CD4-positive, alpha-beta T cell treated with Interleukin-12 subunit alpha and Interleukin-12 subunit beta, for 1 hour (primary cell): ENCODE measurements at regions not wholly inside any gene's neighbourhood (a gene's known extent, or its start where the extent isn't known, plus 50 kb on each side); places are given as distances from the start of the nearest gene placed in this dataset.
"Not testable (repeated sequence)": the region's sequence is repeated elsewhere in the genome, so short reads cannot be mapped to it uniquely, and the experiment has no call there.

Experiments
- DNase-seq: peaks from one replicate; pipeline ENCODE4 v3.0.0-alpha.2; 2020

DNA sequence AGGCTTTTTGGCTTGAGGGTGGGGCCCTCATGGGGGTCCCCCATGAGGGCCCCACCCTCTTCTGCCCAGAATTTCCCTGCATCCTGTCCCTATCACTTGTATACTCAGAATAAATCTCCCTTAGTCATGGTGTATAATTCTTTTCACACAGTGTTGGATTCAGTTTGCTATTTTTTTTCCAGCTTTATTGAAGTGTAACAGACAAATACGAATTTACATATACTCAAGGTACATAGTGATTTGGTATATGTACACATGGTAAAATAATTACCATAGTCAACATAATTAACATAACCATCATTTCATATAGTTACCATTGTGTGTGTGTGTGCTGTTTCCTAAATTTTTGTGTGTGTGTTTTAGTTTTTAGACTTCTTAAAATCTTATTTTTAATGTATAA lies 289.4 kb downstream of the CNTNAP3B start:
- DNase-seq = not testable (repeated sequence)

DNA sequence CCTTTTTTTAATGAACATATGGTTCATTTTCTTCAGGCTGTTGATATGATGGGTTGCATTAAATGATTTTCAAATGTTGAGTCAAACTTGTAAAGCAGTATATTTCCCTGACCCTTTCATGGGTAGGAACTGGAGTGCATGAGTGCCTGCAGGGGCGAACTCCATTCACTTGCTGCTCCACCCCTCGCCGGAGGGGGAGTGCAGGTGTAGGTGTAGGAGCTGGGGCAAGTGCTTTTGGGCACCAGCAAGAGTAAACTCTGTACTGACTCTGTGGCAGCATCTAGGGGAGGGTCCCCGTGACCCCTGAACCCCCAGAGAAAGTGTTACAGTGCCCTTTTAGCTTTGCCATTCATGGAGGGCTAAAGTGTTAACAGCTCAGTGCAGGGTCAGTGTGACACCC lies 290.3 kb downstream of the CNTNAP3B start:
- not testable (repeated sequence) for DNase-seq

DNA sequence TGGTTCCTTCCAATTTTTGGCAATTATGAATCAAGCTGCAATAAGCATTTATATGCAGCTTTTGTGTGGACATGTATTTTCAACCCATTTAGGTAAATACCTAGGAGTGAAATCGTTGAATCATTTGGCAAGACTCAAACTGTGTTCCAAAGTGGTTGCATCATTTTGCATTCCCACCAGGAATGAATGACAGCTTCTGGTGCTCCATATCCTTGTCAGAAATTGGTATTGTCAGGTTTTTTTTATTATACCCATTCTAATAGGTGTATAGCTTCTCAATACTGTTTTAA lies 290.7 kb downstream of the CNTNAP3B start:
- not testable (repeated sequence) for DNase-seq

DNA sequence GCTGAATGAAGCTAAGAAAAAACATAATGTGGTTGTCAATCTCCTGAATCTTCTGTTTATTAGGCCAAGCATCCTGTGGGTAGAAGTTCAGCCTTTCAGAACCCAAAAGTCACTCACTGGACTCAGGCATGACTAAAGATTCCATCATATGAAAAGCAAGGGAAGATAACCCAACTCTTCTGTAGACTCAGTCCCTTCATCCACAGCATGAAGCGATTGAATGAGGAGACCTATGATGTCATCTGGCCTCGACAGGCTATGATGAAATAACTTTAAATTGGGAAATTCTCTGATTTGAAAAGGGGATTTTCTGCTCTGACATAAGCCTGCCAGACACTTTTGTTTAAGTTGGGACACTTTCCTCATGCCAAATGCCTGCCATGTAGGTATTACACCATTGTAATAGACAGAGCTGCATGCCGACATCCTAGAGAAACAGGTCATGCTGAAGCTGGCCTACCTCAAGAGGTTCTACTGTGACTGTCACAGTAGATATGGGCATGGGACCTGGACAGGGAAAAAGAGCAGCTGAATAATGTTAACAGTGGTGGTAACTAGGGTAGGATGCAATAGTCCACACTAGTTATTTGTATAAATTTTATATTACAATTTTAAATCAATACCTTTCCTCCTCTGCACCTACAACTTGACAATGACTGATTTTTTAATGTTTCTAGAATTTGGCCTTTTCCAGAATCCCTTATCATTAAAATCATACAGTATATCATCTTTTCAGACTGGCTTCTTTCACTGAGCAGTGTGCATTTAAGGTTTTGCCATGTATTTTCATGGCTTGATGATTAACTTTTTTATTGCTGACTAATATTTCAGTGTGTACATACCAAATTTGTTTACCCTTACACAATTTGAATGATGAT lies 291.3 kb downstream of the CNTNAP3B start:
- DNase-seq = not testable (repeated sequence)

DNA sequence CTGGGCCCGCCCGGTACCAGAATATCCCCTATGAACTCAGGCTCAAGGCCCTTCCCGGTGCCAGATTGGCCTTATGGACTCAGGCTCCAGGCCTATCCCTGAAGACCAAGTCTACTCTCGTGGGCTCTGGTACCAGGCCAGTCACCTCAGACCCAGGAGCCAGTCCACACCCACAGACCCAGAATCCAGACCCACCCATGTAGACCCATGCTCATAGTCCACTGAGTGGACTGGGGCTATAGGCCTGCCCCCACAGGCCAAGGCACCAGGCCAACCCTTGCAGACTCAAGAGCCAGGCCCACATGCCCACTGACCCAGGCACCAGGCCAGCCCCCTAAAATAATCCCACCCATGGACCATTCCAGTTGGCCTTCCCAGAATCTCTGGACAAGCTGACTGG lies 296.1 kb downstream of the CNTNAP3B start:
- DNase-seq = not testable (repeated sequence)

DNA sequence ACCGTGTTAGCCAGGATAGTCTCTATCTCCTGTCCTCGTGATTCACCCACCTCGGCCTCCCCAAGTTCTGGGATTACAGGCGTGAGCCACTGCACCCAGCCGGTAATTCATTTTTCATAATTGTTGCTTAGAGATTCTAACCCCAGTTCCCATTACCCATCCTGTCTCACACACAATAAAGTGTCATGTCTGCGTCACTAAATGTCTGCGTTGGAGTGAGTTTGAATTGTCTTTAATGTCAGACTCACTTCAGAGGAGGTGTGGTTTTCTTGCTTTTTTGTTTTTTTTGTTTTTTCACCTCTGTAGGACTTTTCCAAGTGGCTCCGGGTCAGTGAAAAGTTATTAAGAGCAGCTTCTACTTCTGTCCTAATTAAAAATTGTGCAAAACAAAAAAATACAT lies 304.5 kb downstream of the CNTNAP3B start:
- not testable (repeated sequence) for DNase-seq

DNA sequence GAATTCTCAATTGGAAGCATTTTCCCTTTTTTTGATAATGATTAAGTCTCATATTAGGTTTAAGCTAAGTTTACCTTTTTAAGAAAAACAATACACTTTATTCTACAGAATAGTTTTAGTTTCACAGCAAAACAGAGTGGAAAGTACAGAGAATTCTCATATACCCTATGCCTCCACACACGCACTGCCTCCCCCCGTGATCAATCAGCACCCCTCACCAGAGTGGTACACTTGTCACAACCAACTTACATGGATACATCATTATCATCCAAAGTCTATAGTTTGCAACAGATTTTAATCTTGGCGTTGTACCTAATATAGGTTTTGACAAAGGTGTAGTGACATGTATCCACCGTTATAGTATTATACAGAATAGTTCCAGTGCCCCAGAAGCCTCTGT lies 326.5 kb downstream of the CNTNAP3B start:
- DNase-seq = not testable (repeated sequence)

DNA sequence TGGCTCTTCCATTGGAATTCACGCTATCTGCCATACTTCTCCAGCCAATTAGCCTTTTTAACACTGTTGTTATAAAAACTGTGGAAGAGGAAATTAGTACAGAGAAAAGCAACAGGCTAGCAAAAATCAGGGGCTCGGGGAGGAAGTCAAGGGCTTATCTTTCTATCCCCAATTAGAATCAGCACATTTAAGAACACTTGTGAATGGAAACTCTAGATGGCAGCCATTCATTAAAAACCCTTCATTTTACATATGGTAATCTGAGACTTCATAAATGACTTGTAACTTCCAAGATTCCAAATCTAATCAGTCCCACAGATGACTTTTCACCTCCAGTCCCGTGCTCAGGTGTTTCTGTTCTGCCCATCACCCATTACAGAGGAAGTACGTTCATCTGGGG lies 330.5 kb downstream of the CNTNAP3B start:
- not testable (repeated sequence) for DNase-seq

DNA sequence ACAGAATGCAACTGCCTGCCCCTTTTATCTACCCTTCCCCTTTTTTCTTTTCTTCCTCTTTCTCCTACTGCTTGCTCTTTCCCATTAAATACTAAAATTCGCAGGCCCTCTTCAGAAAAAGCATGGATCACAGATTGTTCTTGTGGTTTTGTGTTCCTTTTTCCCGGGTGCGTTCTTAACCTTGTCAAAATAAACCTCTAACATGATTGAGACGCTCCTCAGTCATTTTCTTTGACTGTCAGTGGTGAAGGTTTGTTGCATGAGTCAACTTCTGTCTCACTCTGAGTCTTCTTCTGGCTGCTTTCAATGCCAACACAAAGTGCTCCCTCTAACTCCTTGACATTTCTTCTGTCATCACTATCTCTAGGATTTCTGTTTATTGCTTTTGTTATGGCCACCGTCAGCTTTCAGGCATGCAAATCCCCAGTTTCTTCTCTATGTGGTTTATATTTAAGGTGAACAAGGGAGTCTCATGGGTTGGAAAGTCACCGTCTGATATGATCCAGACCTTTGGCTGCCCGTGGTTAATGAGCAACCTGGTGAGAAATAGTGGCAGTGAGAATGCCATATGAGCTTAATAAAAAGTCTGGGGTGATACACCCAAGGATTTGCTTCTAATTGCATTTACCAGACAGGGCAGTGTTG lies 338.4 kb downstream of the CNTNAP3B start:
- not testable (repeated sequence) for DNase-seq

DNA sequence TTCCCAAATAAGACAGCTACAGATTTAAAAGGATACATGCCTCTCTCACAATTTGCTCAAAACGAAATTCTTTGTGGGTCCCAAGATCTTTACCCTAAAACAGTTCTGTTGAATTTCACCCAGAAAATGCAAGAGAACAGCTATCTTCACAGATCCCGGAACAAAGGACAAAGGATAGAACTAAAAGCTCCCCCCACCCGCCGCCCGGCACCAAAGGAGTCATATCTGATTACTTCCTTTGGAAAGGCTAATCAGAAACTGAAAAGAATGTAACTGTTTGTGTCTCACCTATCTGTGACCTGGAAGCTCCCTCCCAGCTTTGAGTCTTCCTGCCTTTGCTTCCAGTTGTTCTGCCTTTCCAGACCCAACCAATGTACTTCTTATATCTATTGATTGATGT lies 339.2 kb downstream of the CNTNAP3B start:
- DNase-seq = not testable (repeated sequence)

DNA sequence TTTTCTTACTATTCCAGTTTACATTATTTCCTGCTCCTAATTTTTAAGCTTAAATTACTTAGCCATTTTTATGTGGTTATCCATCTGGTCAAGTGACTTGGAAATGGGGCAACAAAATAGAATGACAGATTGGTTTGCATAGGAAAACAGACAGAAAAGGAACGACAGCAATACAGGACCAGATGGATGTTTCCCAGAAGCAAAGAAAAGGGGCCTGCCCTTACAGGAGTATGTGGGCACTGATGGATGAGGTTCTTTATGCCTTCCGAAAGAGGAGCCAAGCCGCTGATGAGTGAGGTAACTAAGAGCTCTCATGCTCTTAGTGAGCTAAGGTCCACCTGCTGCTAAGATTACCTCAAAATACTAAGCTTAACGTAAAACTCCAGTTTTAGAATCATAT lies 339.8 kb downstream of the CNTNAP3B start:
- DNase-seq = not testable (repeated sequence)

DNA sequence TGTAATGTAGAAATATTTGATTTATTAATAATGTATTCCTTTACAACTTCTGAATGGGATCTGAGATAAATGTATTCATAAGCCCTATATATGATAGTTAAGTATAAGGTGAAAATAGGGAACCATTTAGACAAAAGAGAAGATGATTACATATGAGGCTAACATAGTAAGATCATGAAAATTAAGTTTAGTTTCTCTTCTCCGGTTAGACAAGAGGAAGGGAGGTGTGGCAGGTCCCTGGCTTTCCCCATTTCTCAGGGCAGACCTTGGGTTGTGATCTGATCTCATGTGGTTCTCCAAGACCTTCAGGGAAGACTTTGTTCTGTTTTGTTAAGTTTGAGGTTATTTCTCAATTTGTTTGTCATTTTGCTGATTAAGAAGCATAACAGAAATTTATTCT lies 341.3 kb downstream of the CNTNAP3B start:
- not testable (repeated sequence) for DNase-seq

DNA sequence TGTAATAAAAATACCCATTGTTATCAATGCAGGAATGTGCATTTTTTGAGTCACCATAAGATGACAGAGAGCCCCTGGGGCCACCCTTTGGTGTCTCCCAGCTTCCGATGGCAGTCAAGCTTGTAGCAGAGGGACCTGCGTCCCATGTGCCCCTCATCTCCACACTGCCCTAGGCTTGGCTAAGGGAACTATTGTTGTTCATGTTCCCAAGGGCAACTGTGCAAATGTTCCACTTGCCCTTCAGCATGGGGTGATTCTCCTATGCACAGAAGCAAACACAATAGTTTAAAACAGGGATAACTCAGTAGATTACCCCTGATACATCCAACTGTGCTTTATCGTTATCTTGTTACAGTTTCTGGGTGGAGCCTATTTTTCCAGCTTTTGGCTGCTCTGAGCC lies 342.0 kb downstream of the CNTNAP3B start:
- DNase-seq = not testable (repeated sequence)

DNA sequence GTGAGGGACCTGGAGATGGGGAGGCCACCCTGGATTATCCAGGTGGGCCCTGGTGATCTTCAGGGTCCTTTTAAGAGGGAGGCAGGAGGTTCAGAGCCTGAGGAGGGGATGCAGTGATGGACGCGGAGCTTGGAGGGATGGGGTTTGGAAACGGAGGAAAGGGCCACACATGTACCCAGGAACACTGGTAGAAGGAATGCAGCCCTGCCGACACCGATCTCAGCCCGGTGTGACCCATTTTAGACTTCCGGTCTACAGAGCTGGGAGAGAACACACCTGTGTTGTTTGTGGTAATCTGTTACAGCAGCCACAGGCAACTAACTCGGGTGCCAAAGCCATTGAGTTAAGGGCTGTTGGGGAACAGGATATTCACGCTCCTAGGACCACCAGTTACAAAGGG lies 345.2 kb downstream of the CNTNAP3B start:
- not testable (repeated sequence) for DNase-seq

DNA sequence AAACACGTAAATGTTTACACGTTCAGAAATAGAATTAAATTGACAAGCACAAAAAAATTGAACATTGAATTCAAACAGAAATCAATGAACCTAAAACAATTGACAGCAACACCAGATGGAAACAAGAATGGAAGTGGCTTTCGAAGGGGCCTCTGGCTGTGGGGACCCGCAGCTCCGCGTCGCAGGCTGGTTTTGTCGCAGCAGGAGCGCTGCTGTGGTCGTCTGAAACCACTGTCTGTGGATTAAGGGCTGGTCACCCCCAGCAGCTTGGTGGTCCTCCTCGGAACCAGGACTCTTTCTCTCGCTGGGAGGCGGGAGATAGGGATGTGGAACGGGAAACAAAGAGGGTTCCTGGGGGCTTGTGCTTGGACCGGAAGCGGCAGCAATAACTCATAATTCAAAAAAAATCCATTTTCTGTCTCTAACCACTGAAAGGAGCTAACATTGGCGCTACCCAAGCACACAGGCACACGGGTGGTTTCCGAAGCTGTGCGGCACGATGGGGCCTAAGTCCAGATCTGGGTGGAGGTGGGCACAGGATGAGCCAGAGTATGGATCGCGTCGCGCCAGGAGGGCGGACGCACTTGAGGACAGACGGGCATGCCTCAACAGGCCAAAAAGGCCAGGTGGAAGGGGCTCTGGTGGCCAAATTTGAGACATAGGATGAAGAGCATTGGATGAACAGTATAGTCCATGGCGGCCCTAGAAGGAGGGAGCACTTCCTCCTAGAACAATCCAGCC lies 346.0 kb downstream of the CNTNAP3B start:
- not testable (repeated sequence) for DNase-seq

DNA sequence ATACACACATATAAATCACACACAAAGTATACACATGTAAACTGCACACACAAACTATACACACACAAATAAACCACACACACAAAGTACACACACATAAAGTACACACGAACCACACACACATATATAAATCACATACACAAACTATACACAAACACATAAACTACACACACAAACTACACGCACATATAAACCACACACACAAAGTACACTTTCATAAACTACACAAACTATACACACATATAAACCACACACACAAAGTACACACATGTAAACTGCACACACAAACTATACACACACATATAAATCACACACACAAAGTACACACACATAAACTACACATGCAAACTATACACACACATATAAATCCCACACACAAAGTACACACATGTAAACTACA lies 347.3 kb downstream of the CNTNAP3B start:
- DNase-seq = not testable (repeated sequence)

DNA sequence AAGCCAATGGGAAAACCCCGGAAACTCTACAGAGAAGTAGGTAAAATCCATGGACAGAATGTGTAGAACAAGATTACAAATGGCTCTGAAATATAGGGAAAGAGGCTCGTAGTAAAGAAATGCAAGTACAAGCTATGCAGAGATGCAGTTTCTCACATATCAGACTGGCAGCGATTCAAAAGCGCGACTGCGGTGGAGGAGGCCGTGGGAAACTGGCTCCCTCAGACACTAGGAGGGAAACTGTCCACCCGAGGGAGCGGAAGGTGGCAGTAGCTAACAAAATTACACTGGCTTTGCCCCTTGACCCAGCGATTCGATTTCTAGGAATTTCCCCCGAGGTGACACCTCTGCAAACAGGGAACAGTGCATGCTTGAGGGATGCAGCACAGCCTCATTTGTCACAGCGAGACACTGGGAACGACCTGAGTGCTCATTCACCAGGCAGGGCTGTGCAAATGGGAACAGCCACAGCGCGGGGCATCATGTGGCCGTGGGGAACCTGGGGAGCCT lies 349.3 kb downstream of the CNTNAP3B start:
- not testable (repeated sequence) for DNase-seq

DNA sequence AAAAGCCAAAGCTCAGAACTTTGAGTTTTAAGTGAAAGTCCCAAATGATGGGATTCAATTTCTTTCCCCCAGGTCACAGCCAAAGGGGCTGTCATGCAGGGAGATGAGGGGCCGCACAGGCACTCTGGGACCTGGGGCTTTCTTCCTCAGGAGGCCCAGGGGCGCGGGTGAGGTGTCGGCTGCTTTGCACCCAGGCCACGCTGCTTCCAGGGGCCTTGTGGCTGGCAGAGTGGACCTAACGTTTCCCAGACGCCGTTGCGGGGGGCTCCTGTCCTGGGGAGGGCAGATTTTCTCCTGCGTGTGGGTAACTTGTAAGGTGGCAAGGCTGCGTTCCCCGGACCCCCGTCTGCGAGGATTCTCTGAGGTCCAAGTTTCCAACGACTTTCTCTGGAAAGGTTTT lies 350.0 kb downstream of the CNTNAP3B start:
- DNase-seq = not testable (repeated sequence)

DNA sequence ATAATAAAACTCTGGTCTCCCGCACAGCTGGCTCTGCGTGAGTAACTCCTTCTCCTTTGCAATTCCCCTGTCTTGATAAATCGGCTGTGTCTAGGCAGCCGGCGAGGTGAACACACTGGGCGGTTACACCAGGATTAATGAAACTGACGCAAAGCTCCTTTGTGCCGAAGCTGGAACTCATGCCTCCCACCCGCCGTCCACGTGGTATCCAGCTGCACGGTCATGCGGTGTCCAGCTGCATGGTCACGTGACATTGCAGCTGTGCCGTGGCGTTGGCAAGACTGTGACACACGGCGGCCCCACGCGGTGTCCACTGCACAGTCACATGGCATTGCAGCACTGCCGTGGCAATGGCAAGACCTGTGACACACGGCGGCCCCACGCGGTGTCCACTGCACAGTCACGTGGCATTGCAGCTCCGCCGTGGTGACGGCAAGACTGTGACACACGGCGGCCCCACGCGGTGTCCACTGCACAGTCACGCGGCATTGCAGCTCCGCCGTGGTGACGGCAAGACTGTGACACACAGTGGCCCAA lies 350.6 kb downstream of the CNTNAP3B start:
- DNase-seq = not testable (repeated sequence)

DNA sequence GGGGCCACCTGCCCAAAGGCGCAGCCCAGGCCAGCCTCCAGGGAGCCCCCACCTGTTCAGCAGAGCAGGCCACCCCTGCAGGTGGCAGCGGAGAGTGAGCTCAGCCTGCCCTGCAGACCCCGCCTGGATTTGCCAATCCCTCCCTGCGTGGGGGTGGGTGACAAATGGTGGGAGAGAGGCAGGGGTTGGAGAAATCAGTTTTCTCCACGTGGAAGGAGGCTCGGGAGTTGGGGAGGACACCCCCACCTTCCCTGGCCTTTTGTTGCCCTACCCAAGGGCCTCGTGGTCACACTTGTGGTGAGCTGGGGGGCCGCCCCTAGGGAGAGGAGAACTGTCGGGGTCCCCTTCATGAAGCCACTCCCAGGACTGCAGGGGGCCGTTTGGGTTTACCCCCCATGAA lies 351.7 kb downstream of the CNTNAP3B start:
- DNase-seq = not testable (repeated sequence)

DNA sequence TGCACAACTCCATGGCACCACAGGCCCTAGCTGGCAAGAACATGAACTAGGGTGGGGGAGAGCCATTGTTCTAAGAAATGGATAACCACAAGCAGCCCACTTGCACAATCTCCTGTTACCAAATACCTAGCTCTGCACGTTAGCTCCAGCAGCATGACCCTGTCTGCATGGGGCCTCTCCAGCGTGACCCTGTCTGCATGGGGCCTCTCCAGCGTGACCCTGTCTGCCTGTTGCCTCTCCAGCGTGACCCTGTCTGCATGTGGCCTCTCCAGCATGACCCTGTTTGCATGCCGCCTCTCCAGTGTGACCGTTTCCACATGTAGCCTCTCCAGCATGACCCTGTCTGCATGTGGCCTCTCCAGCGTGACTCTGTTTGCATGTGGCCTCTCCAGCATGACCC lies 356.7 kb downstream of the CNTNAP3B start:
- not testable (repeated sequence) for DNase-seq

DNA sequence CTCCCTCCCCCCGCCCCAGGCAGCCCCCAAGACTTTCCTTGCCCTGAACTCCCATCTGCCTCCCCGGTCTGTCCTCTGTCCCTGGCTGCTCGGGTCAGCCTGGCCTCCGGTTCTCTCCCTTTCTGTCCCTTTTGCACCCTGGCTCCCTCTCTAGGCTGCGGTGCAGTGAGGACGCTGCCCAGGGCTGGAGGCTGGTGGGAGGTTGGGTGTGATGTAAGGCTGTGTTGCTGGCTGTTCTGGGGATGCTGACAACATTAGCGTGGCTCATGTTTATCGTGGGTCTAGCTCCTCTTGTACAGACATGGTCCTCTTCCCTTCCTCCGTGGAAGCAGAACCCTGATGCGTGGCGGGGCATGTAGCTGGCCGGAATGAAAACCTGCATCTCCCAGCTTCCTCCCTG lies 357.5 kb downstream of the CNTNAP3B start:
- not testable (repeated sequence) for DNase-seq

DNA sequence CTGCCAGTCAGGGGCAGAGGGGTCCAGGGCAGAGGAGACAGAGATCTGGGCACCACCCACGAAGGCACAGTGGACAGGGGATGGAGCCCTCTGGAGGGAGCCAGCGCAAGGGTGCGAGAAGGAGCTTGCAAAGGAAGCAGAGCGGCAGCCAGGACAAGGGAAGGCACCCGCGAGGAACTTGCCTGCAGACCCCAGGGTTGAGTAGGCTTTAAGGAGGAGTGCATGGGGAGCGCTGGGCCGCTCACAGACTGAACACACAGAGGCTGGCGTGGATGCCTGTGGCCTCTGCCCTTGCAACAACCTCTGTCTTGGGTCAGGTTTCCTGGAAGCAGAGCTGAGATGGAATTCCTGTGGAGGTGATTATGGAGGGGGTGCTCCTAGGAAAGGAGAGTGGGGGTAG lies 374.4 kb downstream of the CNTNAP3B start:
- not testable (repeated sequence) for DNase-seq
